NB4 (cell line): ENCODE measurements at regions not wholly inside any gene's neighbourhood (a gene's known extent, or its start where the extent isn't known, plus 50 kb on each side); places are given as distances from the start of the nearest gene placed in this dataset.

Experiments used
- DNase-seq: peaks from one replicate; pipeline ENCODE4 v3.0.0; 2010; ENCODE audit warnings: low read depth
- H3K4me3 ChIP-seq: one replicate; pipeline ENCODE4 v1.5.1; 2011; ENCODE audit warnings: mild to moderate bottlenecking, low read depth, low read length, moderate library complexity
- MAX ChIP-seq: IDR thresholded peaks from 2 replicates; pipeline ENCODE4 v1.6.1; 2011; ENCODE audit warnings: low read depth, low read length
- MYC ChIP-seq: IDR thresholded peaks from 2 replicates; pipeline ENCODE4 v1.6.1; 2011; ENCODE audit warnings: low read depth, low read length
- POLR2A ChIP-seq: IDR thresholded peaks from 2 replicates; pipeline ENCODE4 v1.6.1; 2011; ENCODE audit warnings: mild to moderate bottlenecking; ENCODE audit not compliant: insufficient read length; ENCODE audit errors: extremely low read depth
- TF ChIP-seq, protein P1 (sequence below): IDR thresholded peaks from one replicate; pipeline ENCODE4 v1.5.1; 2012; ENCODE audit warnings: low read depth, low read length

GRCh38 chr1:98054786-98055185 is 134.0 kb upstream of the DPYD start:
- TF ChIP-seq POLR2A = no peak
- no peak for TF ChIP-seq MYC
- TF ChIP-seq, protein P1, sequence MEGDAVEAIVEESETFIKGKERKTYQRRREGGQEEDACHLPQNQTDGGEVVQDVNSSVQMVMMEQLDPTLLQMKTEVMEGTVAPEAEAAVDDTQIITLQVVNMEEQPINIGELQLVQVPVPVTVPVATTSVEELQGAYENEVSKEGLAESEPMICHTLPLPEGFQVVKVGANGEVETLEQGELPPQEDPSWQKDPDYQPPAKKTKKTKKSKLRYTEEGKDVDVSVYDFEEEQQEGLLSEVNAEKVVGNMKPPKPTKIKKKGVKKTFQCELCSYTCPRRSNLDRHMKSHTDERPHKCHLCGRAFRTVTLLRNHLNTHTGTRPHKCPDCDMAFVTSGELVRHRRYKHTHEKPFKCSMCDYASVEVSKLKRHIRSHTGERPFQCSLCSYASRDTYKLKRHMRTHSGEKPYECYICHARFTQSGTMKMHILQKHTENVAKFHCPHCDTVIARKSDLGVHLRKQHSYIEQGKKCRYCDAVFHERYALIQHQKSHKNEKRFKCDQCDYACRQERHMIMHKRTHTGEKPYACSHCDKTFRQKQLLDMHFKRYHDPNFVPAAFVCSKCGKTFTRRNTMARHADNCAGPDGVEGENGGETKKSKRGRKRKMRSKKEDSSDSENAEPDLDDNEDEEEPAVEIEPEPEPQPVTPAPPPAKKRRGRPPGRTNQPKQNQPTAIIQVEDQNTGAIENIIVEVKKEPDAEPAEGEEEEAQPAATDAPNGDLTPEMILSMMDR = no peak
- H3K4me3 ChIP-seq = no peak overlapping the region
- no peak for DNase-seq

GRCh38 chr1:98054367-98054701 is 133.5 kb upstream of the DPYD start:
- no peak overlapping the region for H3K4me3 ChIP-seq
- no peak for DNase-seq
- TF ChIP-seq POLR2A = no peak
- TF ChIP-seq MAX = no peak
- TF ChIP-seq MYC = no peak
- TF ChIP-seq, protein P1 = no peak

GRCh38 chr1:98053471-98054366 is 132.9 kb upstream of the DPYD start:
- H3K4me3 ChIP-seq = peak overlapping the region; percentile 46
- no peak for TF ChIP-seq POLR2A
- TF ChIP-seq, protein P1 = peak; percentile 49
- TF ChIP-seq MYC = no peak
- TF ChIP-seq MAX = no peak
- peak; percentile 69 for DNase-seq

DNA sequence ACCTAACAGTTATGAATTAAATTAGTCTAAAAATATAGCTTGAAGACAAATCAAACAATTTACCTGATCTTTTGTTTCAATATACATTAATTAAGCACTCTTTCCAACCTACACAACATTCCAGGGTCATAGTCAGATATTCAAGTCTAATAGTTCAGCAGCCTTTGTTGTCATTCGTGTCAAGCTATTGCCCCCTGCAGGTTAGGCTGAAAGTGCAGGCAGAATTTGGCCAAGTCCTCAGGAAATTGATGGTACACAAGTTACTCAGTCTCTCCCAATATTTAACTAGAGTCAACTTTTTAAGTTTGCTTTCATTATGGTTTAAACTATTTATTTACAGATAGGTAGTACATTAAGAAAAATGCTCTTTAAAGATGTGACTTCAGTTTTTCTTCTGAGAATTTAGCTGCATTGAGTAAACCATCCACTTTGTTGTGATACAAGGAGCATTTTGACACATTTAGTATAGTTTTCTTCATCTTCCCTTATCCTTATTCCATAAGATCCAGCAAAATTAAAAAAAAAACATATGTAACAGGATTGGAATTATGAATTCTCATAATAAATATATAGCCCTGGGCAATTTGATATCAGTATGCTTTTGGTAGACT is 130.3 kb upstream of the DPYD start:
- DNase-seq = peak; percentile 75
- no peak overlapping the region for H3K4me3 ChIP-seq
- no peak for TF ChIP-seq POLR2A
- TF ChIP-seq, protein P1 = peak; percentile 87

- DNase-seq = no peak
- TF ChIP-seq POLR2A (no peak), MAX (no peak), MYC (no peak)
- TF ChIP-seq, protein P1 = no peak
- no peak overlapping the region for H3K4me3 ChIP-seq
Observed at GRCh38 chr1:98049370-98050135, 128.7 kb upstream of the DPYD start.
